Dendritic cell treated with granulocyte-macrophage colony-stimulating factor and Interleukin-4, amounts not matched to agents 40 ng/mL and 50 ng/mL, for 4 days (primary cell): ENCODE measurements at regions not wholly inside any gene's neighbourhood (a gene's known extent, or its start where the extent isn't known, plus 50 kb on each side); places are given as distances from the start of the nearest gene placed in this dataset.
"Not testable (repeated sequence)": the region's sequence is repeated elsewhere in the genome, so short reads cannot be mapped to it uniquely, and the experiment has no call there.

ENCODE experiments used
- H3K27ac Mint-ChIP-seq: one replicate; pipeline ENCODE4 v1.8.0; 2022; ENCODE audit warnings: mild to moderate bottlenecking, mixed read lengths
- H3K27me3 Mint-ChIP-seq: one replicate; pipeline ENCODE4 v1.8.0; 2022; ENCODE audit warnings: mild to moderate bottlenecking, mixed read lengths
- H3K36me3 Mint-ChIP-seq: one replicate; pipeline ENCODE4 v1.8.0; 2022; ENCODE audit warnings: low read depth, mixed read lengths
- H3K4me1 Mint-ChIP-seq: one replicate; pipeline ENCODE4 v1.8.0; 2022; ENCODE audit warnings: low read depth, mixed read lengths
- H3K4me3 Mint-ChIP-seq: one replicate; pipeline ENCODE4 v1.8.0; 2022; ENCODE audit warnings: mild to moderate bottlenecking, moderate library complexity, mixed read lengths
- H3K9me3 Mint-ChIP-seq: one replicate; pipeline ENCODE4 v1.8.0; 2022; ENCODE audit warnings: mixed read lengths
- intact Hi-C: fragments of 100-400 bp; cut with micrococcal nuclease; formaldehyde crosslinking; loops from one replicate; pipeline ENCODE4 v1.15.0; 2022

DNA sequence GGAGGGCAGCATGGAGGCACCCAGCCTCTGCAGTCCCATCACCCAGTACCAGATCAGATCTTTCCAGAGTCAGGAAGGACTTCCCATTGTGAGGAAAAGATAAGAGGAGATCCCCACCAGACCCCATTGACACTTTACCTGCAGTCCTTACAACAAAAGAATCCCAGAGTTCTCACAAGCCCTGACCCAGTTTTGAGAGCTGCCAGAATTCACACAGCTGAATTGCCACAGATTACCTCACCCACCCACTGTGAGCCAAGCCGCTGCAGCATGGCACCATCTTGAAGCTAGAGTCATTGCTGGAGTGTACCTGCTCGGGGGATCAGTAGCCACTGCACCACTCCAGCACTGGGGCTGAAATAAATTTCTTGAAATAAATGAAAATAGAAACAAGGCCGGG is 91.8 kb upstream of the UBASH3B start:
- Mint-ChIP-seq H3K4me3 (no peak overlapping the region), H3K27ac (no peak overlapping the region), H3K9me3 (no peaks in the 10 kb centered on the region), H3K27me3 (peaks cover 8% of the 10 kb centered on the region), H3K36me3 (no peaks in the 10 kb centered on the region), H3K4me1 (no peaks in the 10 kb centered on the region)
- intact Hi-C loops: no loop called here

DNA sequence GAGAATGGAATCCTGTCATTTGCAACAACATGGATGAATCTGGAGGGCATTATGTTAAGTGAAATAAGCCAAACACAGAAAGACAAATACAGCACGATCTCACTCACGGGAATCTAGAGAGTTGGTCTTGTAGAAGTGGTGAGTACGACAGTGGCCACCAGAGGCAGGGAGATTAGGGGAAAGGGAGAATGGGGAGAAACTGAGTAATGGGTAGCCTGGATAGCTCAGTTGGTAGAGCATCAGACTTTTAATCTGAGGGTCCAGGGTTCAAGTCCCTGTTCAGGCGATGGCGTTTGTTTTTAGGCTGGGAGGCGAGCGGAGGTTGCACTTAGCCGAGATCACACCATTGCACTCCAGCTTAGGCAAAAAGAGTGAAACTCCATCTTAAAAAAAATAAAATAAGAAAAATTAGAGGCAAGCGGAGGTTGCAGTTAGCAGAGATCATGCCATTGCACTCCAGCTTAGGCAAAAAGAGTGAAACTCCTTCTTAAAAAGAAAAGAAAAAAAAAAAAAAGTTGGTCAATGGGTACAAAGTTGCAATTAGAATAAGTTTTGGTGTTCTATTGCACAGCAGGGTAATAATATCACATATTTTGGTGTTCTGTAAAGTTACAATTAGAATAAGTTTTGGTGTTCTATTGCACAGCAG is 95.7 kb upstream of the UBASH3B start:
- no peak overlapping the region for H3K27ac Mint-ChIP-seq
- peaks cover 24% of the 10 kb centered on the region for H3K27me3 Mint-ChIP-seq
- intact Hi-C loops: no loop called here
- no peaks in the 10 kb centered on the region for H3K4me1 Mint-ChIP-seq
- H3K4me3 Mint-ChIP-seq: no peak overlapping the region
- no peaks in the 10 kb centered on the region for H3K9me3 Mint-ChIP-seq
- no peaks in the 10 kb centered on the region for H3K36me3 Mint-ChIP-seq

DNA sequence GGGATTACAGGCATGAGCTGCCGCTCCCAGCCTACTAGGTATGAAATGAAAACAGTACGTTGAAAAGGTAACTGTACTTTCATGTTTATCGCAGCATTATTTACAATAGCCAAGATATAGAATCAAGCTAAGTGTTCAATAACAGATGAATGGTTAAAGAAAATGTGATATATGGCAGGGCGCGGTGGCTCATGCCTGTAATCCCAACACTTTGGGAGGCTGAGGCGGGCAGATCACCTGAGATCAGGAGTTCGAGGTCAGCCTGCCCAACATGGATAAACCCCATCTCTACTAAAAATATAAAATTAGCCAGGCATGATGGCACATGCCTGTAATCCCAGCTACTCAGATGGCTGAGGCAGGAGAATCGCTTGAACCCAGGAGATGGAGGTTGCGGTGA is 96.3 kb upstream of the UBASH3B start:
- H3K27ac Mint-ChIP-seq, intact Hi-C loops, H3K9me3 Mint-ChIP-seq, H3K4me1 Mint-ChIP-seq, H3K36me3 Mint-ChIP-seq, H3K4me3 Mint-ChIP-seq: not testable (repeated sequence)
- H3K27me3 Mint-ChIP-seq: peaks cover 23% of the 10 kb centered on the region

GRCh38 chr11:122557163-122557562 is 98.4 kb upstream of the UBASH3B start:
- H3K27ac Mint-ChIP-seq, H3K4me1 Mint-ChIP-seq, H3K4me3 Mint-ChIP-seq, H3K36me3 Mint-ChIP-seq, intact Hi-C loops, H3K9me3 Mint-ChIP-seq: not testable (repeated sequence)
- H3K27me3 Mint-ChIP-seq: peaks cover 18% of the 10 kb centered on the region

- no peak overlapping the region for H3K27ac Mint-ChIP-seq
- H3K27me3 Mint-ChIP-seq: peaks cover 18% of the 10 kb centered on the region
- no peak overlapping the region for H3K4me3 Mint-ChIP-seq
- intact Hi-C loops: no loop called here
- no peaks in the 10 kb centered on the region for H3K36me3 Mint-ChIP-seq
- no peaks in the 10 kb centered on the region for H3K4me1 Mint-ChIP-seq
- H3K9me3 Mint-ChIP-seq: no peaks in the 10 kb centered on the region
Observed at GRCh38 chr11:122556605-122557004, 98.9 kb upstream of the UBASH3B start.

DNA sequence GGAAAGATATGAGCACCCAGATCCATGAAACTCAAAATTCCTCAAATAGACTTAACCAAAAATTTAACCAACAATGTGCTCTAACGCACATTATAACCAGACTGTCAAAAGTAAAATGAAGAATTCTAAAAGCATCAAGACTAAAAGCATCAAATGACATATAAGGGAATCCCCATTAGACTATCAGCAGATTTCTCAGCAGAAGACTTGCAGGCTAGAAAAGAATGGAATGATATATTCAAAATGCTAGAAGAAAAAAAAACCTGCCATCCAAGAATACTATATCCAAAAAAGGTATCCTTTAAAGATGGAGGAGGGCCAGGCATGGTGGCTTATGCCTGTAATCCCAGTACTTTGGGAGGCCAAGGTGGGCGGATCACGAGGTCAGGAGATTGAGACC is 117.5 kb upstream of the UBASH3B start:
- H3K9me3 Mint-ChIP-seq: peaks cover 60% of the 10 kb centered on the region
- intact Hi-C loops: no loop called here

GRCh38 chr11:122524898-122525297 is 130.6 kb upstream of the UBASH3B start:
- no peak overlapping the region for H3K4me3 Mint-ChIP-seq
- H3K36me3 Mint-ChIP-seq: no peaks in the 10 kb centered on the region
- intact Hi-C loops: no loop called here
- no peaks in the 10 kb centered on the region for H3K27me3 Mint-ChIP-seq
- no peaks in the 10 kb centered on the region for H3K9me3 Mint-ChIP-seq
- H3K4me1 Mint-ChIP-seq: peaks cover 12% of the 10 kb centered on the region
- H3K27ac Mint-ChIP-seq: no peak overlapping the region

More for the DNA sequence above, 117.5 kb upstream of the UBASH3B start:
- Mint-ChIP-seq H3K27me3 (no peaks in the 10 kb centered on the region), H3K27ac (no peak overlapping the region), H3K4me1 (no peaks in the 10 kb centered on the region), H3K36me3 (no peaks in the 10 kb centered on the region), H3K4me3 (no peak overlapping the region)

GRCh38 chr11:122523846-122524805 is 131.4 kb upstream of the UBASH3B start:
- Mint-ChIP-seq H3K4me1 (peaks cover 12% of the 10 kb centered on the region), H3K4me3 (no peak overlapping the region), H3K27ac (no peak overlapping the region), H3K27me3 (no peaks in the 10 kb centered on the region), H3K9me3 (no peaks in the 10 kb centered on the region), H3K36me3 (no peaks in the 10 kb centered on the region)
- intact Hi-C loops: no loop called here

DNA sequence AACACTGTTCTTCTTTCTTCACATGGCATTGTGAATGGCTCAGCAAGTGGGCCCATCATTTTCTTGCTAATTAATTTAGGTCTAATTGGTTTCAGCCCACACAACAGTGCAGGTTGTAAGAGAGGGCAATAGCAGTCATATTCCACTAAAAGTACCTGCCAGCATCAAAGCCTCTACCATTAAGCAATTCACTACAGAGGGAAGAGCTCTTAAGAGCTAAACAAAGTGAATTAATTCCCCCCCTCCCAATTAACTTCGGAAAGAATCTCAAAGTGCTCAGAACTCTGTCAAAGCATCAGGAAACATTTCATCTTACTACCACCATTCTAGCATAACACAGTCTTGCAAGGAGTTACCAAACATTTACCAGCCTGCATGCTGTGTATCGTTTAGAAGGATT is 133.9 kb upstream of the UBASH3B start:
- Mint-ChIP-seq H3K36me3 (no peaks in the 10 kb centered on the region), H3K27ac (no peak overlapping the region)

DNA sequence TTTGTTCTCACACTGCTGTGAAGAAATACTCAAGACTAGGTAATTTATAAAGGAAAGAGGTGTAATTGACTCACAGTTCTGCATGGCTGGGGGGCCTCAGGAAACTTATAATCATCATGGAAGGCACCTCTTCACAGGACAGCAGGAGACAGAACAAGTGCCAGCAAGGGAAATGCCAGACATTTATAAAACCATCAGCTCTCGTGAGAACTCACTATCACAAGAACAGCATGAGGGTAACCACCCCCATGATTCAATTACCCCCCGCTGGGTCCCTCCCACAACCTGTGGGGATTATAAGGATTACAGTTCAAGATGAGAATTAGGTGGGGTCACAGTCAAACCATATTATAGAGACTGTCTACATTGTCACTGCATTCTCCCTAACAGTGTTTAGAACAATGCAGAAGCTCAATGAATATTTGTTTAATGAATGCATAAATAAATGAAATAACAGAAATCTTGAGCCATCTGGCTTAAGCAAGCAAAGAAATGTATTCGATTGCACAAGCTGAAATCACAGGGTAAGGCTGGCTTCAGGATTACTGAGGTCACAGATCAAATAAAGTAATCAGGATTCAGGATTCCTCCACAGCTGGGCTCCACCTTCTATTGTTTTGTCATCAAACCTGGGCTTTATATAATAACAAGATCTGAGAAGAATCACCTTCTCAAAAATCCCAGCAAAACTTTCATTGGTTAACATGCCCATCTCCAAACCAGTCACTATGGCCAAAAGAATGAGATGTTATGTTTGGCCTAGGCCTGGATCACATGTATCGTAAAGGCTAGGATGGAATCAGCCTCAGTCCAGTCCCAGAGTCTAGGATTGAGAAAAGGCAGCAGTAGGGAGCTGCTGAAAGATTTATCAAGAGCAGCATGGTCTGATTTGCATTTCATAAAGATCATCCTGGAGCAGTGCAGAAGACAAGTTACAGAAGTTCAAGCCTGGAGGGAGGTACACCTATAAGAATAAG is 137.8 kb upstream of the UBASH3B start:
- Mint-ChIP-seq H3K4me3 (no peak overlapping the region), H3K9me3 (no peaks in the 10 kb centered on the region)
- intact Hi-C loops: no loop called here

More for the DNA sequence above, 133.9 kb upstream of the UBASH3B start:
- intact Hi-C loops: no loop called here
- H3K4me1 Mint-ChIP-seq: peaks cover 12% of the 10 kb centered on the region
- no peaks in the 10 kb centered on the region for H3K27me3 Mint-ChIP-seq
- no peaks in the 10 kb centered on the region for H3K9me3 Mint-ChIP-seq
- no peak overlapping the region for H3K4me3 Mint-ChIP-seq

DNA sequence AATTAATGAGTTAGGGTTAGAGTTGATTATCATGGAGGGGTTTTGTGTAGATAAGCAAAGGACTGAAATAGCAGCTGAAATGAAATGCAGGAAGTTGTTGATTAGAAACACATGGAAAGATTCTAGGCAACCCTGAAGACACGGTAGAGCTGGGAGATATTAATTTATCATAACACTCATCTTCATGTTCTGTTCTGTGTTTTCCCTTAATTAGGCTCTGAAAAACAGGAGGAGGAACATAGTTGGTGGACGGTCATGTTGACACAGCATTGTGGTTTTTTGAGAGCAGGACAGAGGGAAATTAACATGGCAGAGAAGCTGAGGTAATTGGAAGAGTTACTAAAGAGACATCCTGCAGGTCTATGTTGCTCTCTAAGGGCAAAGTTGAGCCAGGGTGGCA is 138.8 kb upstream of the UBASH3B start:
- intact Hi-C loops: no loop called here
- Mint-ChIP-seq H3K9me3 (no peaks in the 10 kb centered on the region), H3K4me1 (no peaks in the 10 kb centered on the region), H3K4me3 (no peak overlapping the region), H3K27ac (no peak overlapping the region), H3K36me3 (no peaks in the 10 kb centered on the region), H3K27me3 (no peaks in the 10 kb centered on the region)

More for the DNA sequence above, 137.8 kb upstream of the UBASH3B start:
- H3K27ac Mint-ChIP-seq: no peak overlapping the region
- no peaks in the 10 kb centered on the region for H3K4me1 Mint-ChIP-seq
- H3K27me3 Mint-ChIP-seq: no peaks in the 10 kb centered on the region
- H3K36me3 Mint-ChIP-seq: no peaks in the 10 kb centered on the region

GRCh38 chr11:122513997-122514396 is 141.5 kb upstream of the UBASH3B start:
- H3K27ac Mint-ChIP-seq: no peak overlapping the region
- no peaks in the 10 kb centered on the region for H3K4me1 Mint-ChIP-seq
- intact Hi-C loops: no loop called here
- H3K27me3 Mint-ChIP-seq: no peaks in the 10 kb centered on the region
- no peaks in the 10 kb centered on the region for H3K36me3 Mint-ChIP-seq
- no peaks in the 10 kb centered on the region for H3K9me3 Mint-ChIP-seq
- H3K4me3 Mint-ChIP-seq: no peak overlapping the region

DNA sequence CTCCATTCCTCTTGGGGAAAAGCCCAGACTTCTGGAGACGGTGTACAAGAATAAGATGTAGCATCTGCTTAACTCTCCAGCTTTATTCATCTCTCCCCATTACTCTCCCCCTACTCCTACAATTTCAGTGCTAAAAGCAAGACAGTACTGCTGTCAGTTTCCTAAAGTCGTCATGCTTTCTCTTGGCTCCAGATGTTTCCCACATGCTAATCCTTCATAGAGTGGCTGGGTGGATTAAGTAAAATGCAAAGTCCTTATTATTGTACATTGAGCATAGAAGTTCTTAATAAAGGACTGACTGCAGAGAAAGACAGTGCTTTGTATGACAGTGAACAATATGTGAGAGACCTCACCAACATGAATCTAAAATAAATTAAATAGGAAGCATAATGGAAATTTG is 142.2 kb upstream of the UBASH3B start:
- H3K27ac Mint-ChIP-seq: no peak overlapping the region
- no peaks in the 10 kb centered on the region for H3K27me3 Mint-ChIP-seq
- H3K4me1 Mint-ChIP-seq: no peaks in the 10 kb centered on the region
- intact Hi-C loops: no loop called here
- H3K36me3 Mint-ChIP-seq: no peaks in the 10 kb centered on the region
- no peaks in the 10 kb centered on the region for H3K9me3 Mint-ChIP-seq
- H3K4me3 Mint-ChIP-seq: no peak overlapping the region

- Mint-ChIP-seq H3K4me3 (no peak overlapping the region), H3K4me1 (no peaks in the 10 kb centered on the region)
Observed at GRCh38 chr11:122512688-122513087, 142.8 kb upstream of the UBASH3B start.

More at GRCh38 chr11:122512688-122513087, 142.8 kb upstream of the UBASH3B start:
- H3K36me3 Mint-ChIP-seq: no peaks in the 10 kb centered on the region
- no peaks in the 10 kb centered on the region for H3K9me3 Mint-ChIP-seq
- H3K27me3 Mint-ChIP-seq: no peaks in the 10 kb centered on the region
- H3K27ac Mint-ChIP-seq: no peak overlapping the region
- intact Hi-C loops: no loop called here
